SK-N-SH treated with all-trans-retinoic acid at 6 μM for 48 hours (cell line): ENCODE measurements at regions not wholly inside any gene's neighbourhood (a gene's known extent, or its start where the extent isn't known, plus 50 kb on each side); places are given as distances from the start of the nearest gene placed in this dataset.

Experiments
- ATAC-seq: fragments of 200-7000 bp; cut with Tn5 transposase; 3 replicates; pipeline ENCODE4 v1.9.1; 2020; ENCODE audit warnings: mild to moderate bottlenecking, moderate library complexity
- ARNTL ChIP-seq: fragments of 450-650 bp; formaldehyde crosslinking; IDR thresholded peaks from 2 replicates; pipeline ENCODE4 v1.5.0; 2020; ENCODE audit warnings: low read depth, mild to moderate bottlenecking, moderate library complexity, borderline replicate concordance
- BACH2 ChIP-seq: fragments of 250-450 bp; sonication (Bioruptor Pico); IDR thresholded peaks from 2 replicates; pipeline ENCODE4 v1.9.0; 2021; ENCODE audit warnings: mild to moderate bottlenecking, borderline replicate concordance
- CREB5 ChIP-seq: fragments of 250-450 bp; sonication (Bioruptor Pico); IDR thresholded peaks from 2 replicates; pipeline ENCODE4 v1.5.1; 2020; ENCODE audit warnings: low read depth, mild to moderate bottlenecking, moderate library complexity
- CSDC2 ChIP-seq: fragments of 250-450 bp; sonication (Bioruptor Pico); IDR thresholded peaks from 2 replicates; pipeline ENCODE4 v1.5.0; 2020; ENCODE audit warnings: mild to moderate bottlenecking, moderate library complexity
- CSRNP3 ChIP-seq: fragments of 250-450 bp; sonication (Bioruptor Pico); IDR thresholded peaks from 2 replicates; pipeline ENCODE4 v1.5.1; 2021; ENCODE audit warnings: mild to moderate bottlenecking, moderate library complexity
- ESRRG ChIP-seq: fragments of 250-450 bp; sonication (Bioruptor Pico); IDR thresholded peaks from 2 replicates; pipeline ENCODE4 v1.6.1; 2021; ENCODE audit warnings: mild to moderate bottlenecking
- GLIS3 ChIP-seq: fragments of 250-450 bp; sonication (Bioruptor Pico); IDR thresholded peaks from 2 replicates; pipeline ENCODE4 v1.5.0; 2020; ENCODE audit warnings: mild to moderate bottlenecking, moderate library complexity
- ISL1 ChIP-seq: fragments of 250-450 bp; sonication (Bioruptor Pico); IDR thresholded peaks from 2 replicates; pipeline ENCODE4 v2.1.2; 2022; ENCODE audit warnings: mild to moderate bottlenecking, moderate library complexity
- OSR1 ChIP-seq: fragments of 250-450 bp; sonication (Bioruptor Pico); IDR thresholded peaks from 2 replicates; pipeline ENCODE4 v1.8.0; 2022; ENCODE audit warnings: moderate library complexity, mild to moderate bottlenecking, inconsistent platforms
- PATZ1 ChIP-seq: fragments of 250-450 bp; sonication (Bioruptor Pico); IDR thresholded peaks from 2 replicates; pipeline ENCODE4 v1.8.0; 2020; ENCODE audit warnings: mild to moderate bottlenecking, moderate library complexity, borderline replicate concordance
- POU6F1 ChIP-seq: fragments of 250-450 bp; sonication (Bioruptor Pico); IDR thresholded peaks from 2 replicates; pipeline ENCODE4 v1.8.0; 2021; ENCODE audit warnings: low read depth, mild to moderate bottlenecking, moderate library complexity, borderline replicate concordance
- PPARA ChIP-seq: fragments of 250-450 bp; sonication (Bioruptor Pico); IDR thresholded peaks from 2 replicates; pipeline ENCODE4 v1.5.0; 2020; ENCODE audit warnings: mild to moderate bottlenecking, borderline replicate concordance
- RARB ChIP-seq: fragments of 250-450 bp; sonication (Bioruptor Pico); IDR thresholded peaks from 2 replicates; pipeline ENCODE4 v1.8.0; 2021; ENCODE audit warnings: mild to moderate bottlenecking, moderate library complexity
- TCF4 ChIP-seq: fragments of 250-450 bp; sonication (Bioruptor Pico); IDR thresholded peaks from 2 replicates; pipeline ENCODE4 v1.8.0; 2021; ENCODE audit warnings: mild to moderate bottlenecking, moderate library complexity, borderline replicate concordance
- TOX ChIP-seq: fragments of 250-450 bp; sonication (Bioruptor Pico); IDR thresholded peaks from 2 replicates; pipeline ENCODE4 v1.8.0; 2021; ENCODE audit warnings: mild to moderate bottlenecking, moderate library complexity, borderline replicate concordance
- ZC3H10 ChIP-seq: fragments of 250-450 bp; sonication (Bioruptor Pico); IDR thresholded peaks from 2 replicates; pipeline ENCODE4 v1.5.1; 2021; ENCODE audit warnings: mild to moderate bottlenecking, moderate library complexity
- ZFP3 ChIP-seq: fragments of 250-450 bp; sonication (Bioruptor Pico); IDR thresholded peaks from 2 replicates; pipeline ENCODE4 v1.5.0; 2020; ENCODE audit warnings: mild to moderate bottlenecking, moderate library complexity
- ZNF565 ChIP-seq: fragments of 450-650 bp; formaldehyde crosslinking; conservative IDR thresholded peaks from 2 replicates; pipeline ENCODE4 v1.5.0; 2020; ENCODE audit warnings: low read depth, mild to moderate bottlenecking, moderate library complexity
- ZNF70 ChIP-seq: fragments of 450-650 bp; formaldehyde crosslinking; IDR thresholded peaks from 2 replicates; pipeline ENCODE4 v1.5.0; 2020; ENCODE audit warnings: mild to moderate bottlenecking, moderate library complexity
- ZNF8 ChIP-seq: fragments of 450-650 bp; formaldehyde crosslinking; IDR thresholded peaks from 2 replicates; pipeline ENCODE4 v1.5.0; 2020; ENCODE audit warnings: mild to moderate bottlenecking, moderate library complexity

GRCh38 chr18:10145546-10145945 is 231.7 kb downstream of the VAPA start (continued):
- TF ChIP-seq CREB5 (CRISPR knock-in tag), result no peak
- TF ChIP-seq ZNF70 (CRISPR knock-in tag), result no peak
- no peak for TF ChIP-seq TCF4
- no peak for TF ChIP-seq BACH2 (CRISPR knock-in tag)
- no peak for TF ChIP-seq OSR1 (CRISPR knock-in tag)
- no peak for TF ChIP-seq CSRNP3 (CRISPR knock-in tag)
- TF ChIP-seq ZFP3 (CRISPR knock-in tag), result no peak
- no peak for TF ChIP-seq ESRRG
- TF ChIP-seq, all 23 proteins: peak for 0

GRCh38 chr18:10147226-10147625 is 233.4 kb downstream of the VAPA start:
- no peak for ATAC-seq
- TF ChIP-seq ZFP3 (CRISPR knock-in tag), result no peak
- no peak for TF ChIP-seq POU6F1 (CRISPR knock-in tag)
- TF ChIP-seq CSRNP3 (CRISPR knock-in tag), result no peak
- no peak for TF ChIP-seq GLIS3 (CRISPR knock-in tag)
- TF ChIP-seq BACH2 (CRISPR knock-in tag), result no peak
- no peak for TF ChIP-seq ZNF8 (CRISPR knock-in tag)
- no peak for TF ChIP-seq ZNF70 (CRISPR knock-in tag)
- TF ChIP-seq PATZ1, result no peak
- TF ChIP-seq ZNF565 (CRISPR knock-in tag), result no peak
- no peak for TF ChIP-seq CSDC2 (CRISPR knock-in tag)
- no peak for TF ChIP-seq TOX (CRISPR knock-in tag)
- no peak for TF ChIP-seq ZC3H10 (CRISPR knock-in tag)

GRCh38 chr18:10147752-10148151 is 233.9 kb downstream of the VAPA start:
- ATAC-seq, result no peak
- TF ChIP-seq RARB, result no peak
- TF ChIP-seq ZNF565 (CRISPR knock-in tag), result no peak
- no peak for TF ChIP-seq ISL1
- no peak for TF ChIP-seq ARNTL (CRISPR knock-in tag)
- no peak for TF ChIP-seq PATZ1
- TF ChIP-seq PPARA (CRISPR knock-in tag), result no peak
- no peak for TF ChIP-seq BACH2 (CRISPR knock-in tag)
- TF ChIP-seq TCF4, result no peak
